SW480 (cell line): ENCODE measurements at regions not wholly inside any gene's neighbourhood (a gene's known extent, or its start where the extent isn't known, plus 50 kb on each side); places are given as distances from the start of the nearest gene placed in this dataset.

Experiments used
- DNase-seq: peaks from one replicate; pipeline ENCODE4 v3.0.0-alpha.2; 2016; ENCODE audit warnings: low spot score

GRCh38 chr3:59653405-59654122 is 603.7 kb upstream of the CFAP20DC start:
- no peak for DNase-seq

DNA sequence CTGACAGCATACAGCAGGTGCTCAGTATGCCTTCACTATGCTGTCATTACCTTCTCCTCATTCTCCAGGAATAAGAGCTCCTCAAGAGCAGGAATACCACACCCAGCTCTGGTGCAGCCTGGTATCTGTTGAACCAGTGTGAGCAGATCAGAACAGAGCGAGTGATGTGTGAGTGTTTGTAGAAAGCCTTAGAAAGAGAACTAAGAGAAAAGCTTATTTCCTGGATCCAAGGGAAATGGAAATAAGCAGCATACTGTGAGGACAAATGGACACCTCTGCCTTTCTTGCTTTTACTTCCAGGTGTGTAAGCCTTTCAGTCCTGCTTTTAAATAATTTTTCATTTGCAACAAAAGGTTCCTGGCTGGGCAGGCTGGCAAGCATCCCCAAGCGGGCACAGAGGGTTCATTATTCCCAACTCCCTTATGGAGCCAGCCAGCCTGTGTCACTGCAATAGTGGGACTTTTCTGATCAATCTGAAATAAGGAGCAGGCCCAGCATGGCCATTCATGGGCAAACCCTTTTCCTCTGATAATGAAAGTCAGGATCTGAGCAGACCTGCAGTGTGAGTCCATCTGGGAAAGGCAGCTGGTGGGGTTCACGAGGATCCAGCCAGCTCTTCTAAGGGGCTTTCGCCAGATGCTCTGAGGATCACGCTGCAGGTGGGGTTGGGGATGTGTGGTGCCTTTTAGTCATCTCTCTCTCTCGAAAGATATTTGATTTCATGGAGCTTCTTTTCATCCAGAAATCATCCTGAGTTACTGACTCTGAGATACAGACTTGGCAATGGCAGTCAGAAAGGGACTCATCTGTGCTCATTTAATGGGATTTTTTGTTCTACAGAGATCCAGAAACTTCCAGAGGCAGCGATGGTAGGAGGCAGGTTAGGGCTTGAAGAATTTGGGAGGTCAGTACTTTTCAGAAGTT is 594.9 kb upstream of the CFAP20DC start:
- DNase-seq: no peak

- DNase-seq: no peak
Observed at GRCh38 chr3:59641169-59641899, 591.5 kb upstream of the CFAP20DC start.

GRCh38 chr3:59632760-59633573 is 583.1 kb upstream of the CFAP20DC start:
- DNase-seq: no peak

- no peak for DNase-seq
Observed at GRCh38 chr3:59631482-59631881, 581.7 kb upstream of the CFAP20DC start.

- DNase-seq: no peak
Observed at GRCh38 chr3:59621037-59621436, 571.2 kb upstream of the CFAP20DC start.

DNA sequence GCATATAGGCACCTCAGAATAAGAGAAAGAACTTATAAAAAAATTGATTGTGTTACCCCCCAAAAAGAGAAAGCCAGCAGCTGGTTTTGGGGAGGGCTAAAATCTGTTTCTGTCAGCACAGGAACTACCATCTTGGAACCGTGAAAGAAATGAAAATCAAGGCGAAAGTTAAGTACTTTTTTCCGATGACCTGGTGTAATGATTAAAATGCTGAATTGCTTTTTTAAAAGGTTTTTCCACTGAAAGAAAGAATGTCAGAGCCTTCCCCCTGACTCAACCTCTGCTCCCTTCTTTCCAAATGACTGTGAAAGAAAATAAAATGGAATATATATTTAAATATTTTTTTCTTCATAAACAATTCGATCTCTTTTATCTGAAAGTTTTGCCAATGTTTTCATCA is 570.5 kb upstream of the CFAP20DC start:
- no peak for DNase-seq

DNA sequence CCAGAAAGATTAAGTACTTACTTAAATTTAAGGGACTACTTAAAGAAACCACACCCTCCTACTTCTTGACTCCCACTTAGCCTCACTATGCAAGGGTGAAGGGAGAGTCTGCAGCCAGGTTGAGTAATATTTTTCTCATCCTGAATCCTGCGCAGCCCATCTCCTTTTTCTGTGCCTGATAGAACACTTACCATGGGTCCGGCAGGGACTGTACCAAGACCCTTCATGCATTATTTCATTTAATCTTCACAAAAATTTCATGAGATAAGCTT is 562.6 kb upstream of the CFAP20DC start:
- no peak for DNase-seq

DNA sequence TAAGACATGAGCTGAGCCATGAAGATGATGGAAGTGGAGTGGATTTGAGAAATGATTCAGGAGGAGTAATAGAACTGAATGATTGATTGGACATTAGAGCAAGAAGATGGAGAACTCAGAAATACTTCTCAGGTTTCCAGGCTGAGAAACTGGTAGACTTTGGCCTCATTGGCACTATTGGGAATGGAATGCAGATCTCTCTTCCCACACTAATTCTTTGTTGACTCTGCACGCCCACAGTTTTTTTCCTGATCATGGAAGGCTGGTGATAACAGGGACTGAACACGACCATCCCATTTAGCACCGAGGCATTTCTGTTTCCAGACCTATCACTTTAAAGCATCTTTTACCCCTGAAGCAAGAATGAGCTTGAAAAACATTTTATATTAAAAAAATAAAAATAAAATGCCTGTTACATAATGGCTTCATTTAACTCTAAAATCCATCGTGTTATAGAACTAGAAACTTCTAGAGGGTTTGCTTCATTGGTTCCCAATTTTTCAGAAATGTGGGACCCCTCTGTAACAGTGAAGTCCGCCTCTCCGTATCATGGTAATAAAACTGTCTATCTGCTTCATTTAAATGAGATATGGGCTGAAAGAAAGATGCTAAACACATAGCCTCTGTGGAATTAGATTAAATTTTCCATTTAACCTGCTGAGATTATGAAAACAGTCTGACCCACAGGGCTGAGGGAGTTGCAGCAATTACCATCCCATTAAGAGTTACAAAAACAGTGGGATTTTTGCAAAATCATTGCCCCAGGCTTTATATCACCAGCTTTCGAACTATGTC is 562.0 kb upstream of the CFAP20DC start:
- DNase-seq: peak; percentile 35

GRCh38 chr3:59609657-59610348 is 560.0 kb upstream of the CFAP20DC start:
- DNase-seq: no peak

- DNase-seq: peak; percentile 71
Observed at GRCh38 chr3:59608356-59608755, 558.5 kb upstream of the CFAP20DC start.

DNA sequence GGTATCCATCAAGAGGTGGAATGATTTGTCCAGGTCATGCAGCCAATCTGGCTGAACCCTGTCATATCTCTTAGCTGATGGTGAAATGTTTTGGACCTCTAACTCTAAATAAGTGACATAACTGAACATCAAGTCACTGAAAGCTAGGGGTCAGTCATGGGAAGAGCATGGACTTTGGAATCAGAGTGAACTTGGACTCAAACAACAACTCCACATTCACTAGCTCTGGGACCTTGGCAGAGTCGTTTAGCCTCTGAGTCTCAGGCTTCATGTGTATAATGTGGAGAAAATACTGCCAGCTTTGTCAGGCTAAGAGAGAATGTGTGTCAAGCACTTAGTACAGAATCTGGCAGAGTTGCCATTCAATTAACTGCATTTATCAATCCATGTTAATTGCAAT is 557.8 kb upstream of the CFAP20DC start:
- DNase-seq: peak; percentile 58

- no peak for DNase-seq
Observed at GRCh38 chr3:59606638-59607266, 556.9 kb upstream of the CFAP20DC start.

DNA sequence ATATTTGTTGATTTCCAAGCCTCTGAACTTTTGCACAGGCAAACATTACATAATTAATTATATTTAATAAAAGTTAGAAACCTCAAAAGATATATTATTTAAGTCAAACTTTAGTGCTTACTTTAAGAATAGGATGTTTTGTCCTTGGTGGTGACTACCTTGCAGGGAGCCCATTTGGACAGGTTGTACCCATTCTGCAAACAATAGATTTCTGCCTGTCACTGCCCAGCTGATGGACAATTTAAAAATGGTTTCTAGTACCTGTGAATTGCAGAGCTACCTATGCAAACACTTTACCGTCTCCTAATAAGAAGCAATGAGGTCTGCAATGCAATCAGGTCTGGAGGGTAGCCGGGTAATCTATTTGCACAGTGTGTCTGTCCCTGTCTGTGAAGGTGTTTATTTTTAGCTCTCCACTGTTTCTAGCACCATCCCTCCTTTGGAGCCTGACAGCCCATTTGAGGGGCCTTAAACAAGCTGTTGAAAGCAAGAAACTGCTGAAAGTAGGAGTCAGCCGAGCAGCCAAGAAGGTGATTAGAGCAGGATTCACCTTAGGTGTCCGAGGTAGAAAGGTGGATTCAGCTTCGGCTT is 556.2 kb upstream of the CFAP20DC start:
- DNase-seq: no peak

GRCh38 chr3:59605318-59605717 is 555.5 kb upstream of the CFAP20DC start:
- no peak for DNase-seq

DNA sequence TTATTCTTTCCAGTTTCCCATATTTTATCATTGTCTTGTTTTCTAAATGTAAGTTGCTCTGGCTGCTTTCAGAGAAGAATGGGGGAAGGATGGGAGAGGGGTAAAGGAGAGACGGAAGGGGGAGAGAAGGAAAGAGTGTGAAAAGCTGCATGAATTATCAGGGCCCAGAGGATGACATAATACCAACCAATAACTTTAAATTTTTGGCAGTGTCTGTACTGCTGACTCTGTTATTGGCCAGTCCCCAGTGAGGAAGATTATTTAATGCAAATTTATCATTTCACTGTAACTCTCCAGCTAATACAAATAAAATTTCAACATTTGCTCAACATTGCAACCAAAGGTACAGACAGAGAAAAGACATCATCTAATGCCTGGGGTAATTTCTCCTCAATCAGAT is 551.7 kb upstream of the CFAP20DC start:
- no peak for DNase-seq

DNA sequence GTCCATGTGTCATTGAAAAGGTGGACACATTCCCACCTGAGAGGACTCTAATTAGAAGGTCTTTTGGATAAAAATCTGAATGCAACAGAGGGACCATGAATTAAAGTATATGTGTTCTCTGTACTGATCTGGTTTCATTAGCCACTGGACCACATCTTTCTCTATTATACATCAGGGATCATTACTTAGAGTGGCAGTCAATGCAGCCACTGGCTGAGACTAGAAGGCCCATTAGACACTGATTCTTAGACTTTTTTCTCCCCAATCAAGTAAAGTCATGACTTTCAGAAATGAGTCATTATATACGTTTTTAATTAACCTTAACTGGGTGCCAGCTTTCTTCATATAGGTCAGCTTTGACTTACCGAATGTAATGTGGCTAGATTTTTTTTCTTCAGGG is 550.8 kb upstream of the CFAP20DC start:
- DNase-seq: no peak

DNA sequence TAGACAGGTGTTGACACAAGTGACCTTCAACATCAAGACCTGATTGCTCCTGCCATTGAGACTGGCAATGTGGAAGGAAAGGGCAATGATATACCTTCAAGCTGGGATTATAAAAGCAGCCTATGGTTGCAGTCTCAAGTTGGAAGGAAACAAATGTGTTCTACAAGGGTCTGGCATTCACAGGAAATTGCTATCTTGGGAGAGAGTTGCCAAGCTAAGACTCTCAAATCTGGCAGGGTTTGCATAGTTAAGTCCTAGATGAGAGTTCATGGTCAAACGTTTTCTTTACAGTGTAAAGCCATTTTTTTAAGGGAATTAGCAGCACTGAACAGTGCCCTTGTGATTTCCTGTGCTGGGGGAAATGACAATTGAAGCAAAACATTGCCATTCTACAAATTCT is 546.9 kb upstream of the CFAP20DC start:
- DNase-seq: no peak

GRCh38 chr3:59595830-59596229 is 546.0 kb upstream of the CFAP20DC start:
- DNase-seq: no peak

DNA sequence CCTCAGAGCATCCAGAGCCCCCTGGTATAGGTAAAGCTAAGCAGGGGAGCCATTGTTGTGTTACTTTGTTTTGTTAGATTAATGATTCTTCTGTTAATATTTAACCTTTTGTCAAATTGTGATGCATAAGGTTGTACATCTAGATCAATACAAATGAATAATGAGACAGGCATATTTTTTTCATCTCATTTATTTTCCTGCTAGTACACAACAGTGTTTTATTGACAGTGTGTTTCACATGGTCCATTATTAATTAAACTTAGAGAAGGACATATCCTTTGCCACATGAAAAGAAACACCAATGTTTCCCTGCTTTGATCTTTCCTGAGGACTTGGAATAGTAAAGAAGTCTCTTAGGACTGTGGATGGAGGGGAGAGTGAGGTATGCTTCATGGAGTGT is 543.6 kb upstream of the CFAP20DC start:
- peak; percentile 90 for DNase-seq
